ENCODE measurements at regions not wholly inside any gene's neighbourhood (a gene's known extent, or its start where the extent isn't known, plus 50 kb on each side); places are given as distances from the start of the nearest gene placed in this dataset.
"Not testable (repeated sequence)": the region's sequence is repeated elsewhere in the genome, so short reads cannot be mapped to it uniquely, and the experiment has no call there.

DNA sequence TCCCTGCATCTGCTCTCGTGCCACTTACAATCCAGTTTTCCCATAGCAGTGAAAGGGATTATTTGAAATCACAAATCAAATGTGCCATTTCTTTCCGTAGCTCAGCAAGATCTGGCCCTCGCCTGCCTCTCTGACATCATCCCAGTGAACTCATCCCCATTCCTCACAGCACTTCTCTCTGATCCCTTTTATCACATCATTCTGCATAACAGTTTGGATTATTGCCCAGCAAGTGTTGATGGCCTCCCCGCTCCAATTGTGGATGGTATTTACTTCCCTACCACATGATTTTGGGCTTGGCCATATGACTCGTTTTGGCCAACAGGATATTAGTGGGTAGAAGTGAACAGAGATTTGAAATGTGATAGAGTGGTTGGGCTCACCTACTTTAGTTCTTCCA is 185.0 kb downstream of the NPIPA7 start:
- not testable (repeated sequence) for DNase-seq

- DNase-seq, result not testable (repeated sequence)
Measured at GRCh38 chr16:16565326-16565725, 186.4 kb downstream of the NPIPA7 start.

GRCh38 chr16:16570055-16570454 is 191.1 kb downstream of the NPIPA7 start:
- not testable (repeated sequence) for DNase-seq

DNA sequence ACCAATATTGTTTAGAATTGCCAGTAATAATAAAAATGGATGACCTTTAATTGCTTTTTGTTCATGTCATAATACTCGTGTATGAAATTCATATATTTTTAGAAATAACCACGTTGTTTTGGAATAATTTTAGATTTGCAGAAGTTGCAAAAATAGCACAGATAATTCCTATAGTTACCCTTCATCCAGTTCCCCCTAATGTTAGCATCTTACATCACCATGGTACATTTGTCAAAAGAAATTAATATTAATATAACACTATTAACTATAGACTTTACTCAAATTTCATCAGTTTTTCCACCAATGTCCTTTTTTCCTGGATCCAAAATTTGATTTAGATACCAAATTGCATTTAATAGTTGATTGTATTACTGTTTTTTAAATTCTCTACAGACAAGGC is 191.9 kb downstream of the NPIPA7 start:
- DNase-seq, result not testable (repeated sequence)

DNA sequence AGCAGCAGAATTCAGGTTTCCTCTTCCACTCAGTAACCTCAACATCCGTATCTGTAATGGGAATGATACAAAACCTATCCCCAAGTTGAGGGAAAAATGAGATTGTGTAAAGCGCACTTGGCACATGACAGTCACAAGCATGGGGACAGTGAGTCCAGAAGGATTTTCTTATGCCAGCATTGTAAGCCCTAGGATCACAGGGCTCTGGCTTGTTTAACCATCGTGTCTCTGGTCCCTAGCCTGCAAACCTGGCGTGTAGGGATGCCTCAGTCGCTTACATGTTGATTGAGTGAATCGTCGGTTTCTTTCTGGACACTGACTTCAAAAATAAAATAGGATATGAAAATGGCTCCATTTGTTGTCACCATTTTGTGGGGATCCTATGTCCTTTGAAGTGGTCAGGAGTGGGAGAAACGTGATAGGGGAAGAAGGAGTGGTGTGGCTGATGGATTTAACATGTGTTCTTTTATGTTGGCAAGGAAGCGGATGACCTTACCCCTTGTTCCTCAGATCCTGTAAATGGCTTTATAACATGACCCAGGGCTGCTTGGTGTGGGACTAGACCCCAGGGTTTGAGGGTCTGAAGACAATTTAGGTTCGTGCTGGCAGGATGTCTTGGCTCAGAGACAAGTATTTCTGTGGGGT is 193.3 kb downstream of the NPIPA7 start:
- DNase-seq, result not testable (repeated sequence)

DNA sequence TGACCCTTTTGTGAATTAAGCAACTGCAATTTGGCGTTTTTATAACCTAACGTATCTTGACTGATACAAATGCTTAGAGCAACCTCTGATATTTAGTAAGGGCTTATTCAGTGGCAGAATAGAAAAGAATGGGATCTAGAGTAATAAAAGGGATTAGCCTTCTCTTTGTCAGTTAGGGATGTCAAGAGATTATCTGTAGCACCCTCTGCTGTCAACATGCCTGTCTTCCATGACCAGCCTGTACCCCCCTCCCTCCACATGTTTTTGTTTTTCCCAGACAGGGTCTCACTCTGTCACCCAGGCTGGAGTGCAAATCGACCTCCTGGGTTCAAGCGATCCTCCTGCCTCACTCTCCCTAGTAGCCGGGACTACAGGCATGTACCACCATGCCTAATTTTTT is 198.1 kb downstream of the NPIPA7 start:
- not testable (repeated sequence) for DNase-seq

DNA sequence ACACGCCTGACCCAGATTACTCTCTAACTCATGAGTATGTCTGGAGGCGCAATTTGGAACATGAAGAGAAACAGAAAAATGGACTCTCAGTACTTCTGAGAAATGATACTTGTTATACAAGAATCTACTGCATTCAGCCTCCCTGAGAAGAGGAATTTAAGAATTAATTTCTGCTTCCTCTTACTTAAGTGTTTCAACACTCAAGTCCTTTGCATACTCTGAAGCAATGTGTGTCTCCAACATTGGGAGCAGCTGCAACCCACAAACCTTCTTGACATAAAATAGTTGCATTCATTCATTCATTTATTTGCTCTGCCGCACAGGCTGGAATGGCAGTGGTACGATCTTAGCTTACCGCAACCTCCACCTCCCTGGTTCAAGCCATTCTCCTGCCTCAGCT is 199.8 kb downstream of the NPIPA7 start:
- no peak for DNase-seq

DNA sequence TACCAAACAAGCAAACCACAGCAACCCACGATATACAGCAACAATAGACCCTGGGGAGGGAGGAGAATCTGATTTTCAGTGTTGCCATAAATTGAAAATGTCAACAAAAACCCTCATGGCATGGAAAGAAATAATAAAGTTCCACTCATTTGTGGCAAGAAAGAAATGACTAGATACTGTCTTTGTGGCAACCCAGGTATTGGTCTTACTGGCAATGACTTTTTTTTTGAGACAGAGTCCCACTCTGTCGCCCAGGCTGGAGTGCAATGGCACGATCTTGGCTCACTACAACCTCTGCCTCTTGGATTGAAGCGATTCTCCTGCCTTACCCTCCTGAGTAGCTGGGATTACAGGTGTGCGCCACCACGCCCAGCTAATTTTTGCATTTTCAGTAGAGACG is 204.0 kb downstream of the NPIPA7 start:
- not testable (repeated sequence) for DNase-seq

DNA sequence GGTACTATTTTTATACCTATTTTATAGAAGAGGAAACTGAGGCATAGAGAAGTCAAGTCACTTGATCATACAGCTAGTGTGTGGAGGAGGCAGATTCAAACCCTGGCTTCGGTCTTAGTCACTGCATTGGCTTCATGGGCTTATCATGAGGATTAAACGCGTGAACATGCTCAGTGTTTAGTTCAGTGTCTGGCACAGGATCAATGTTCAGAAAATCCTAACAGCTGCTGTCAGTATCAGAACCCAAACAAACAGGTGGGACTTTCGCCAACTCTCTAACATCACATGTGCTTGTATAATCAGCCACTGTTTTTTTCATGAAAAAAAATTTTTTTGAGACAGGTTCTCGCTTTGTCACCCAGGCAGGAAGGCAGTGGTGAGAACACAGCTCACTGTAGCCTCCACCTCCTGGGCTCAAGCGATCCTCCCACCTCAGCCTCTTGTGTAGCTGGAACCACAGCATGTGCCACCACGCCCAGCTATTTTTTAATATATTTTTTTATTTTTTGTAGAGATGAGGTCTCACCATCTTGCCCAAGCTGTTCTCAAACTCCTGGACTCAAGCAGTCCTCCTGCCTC is 207.2 kb downstream of the NPIPA7 start:
- not testable (repeated sequence) for DNase-seq

GRCh38 chr16:16586969-16587368 is 208.0 kb downstream of the NPIPA7 start:
- DNase-seq, result not testable (repeated sequence)

DNA sequence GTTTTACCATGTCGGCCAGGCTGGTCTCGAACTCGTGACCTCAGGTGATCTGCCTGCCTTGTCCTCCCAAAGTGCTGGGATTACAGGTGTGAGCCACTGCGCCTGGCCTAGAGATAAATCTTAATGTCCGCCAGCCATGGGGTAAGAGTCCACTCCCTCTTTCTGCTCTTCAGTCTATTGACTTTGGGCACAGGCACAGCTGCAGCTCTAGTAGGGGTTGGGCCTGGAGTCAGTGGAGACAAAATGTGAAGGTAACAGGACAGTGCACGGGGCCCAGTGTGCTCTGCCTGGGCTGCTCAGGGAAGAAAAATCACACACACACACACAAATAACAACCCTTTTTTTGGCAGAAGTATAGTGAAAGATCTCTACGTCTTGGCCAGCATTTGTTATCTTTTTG is 209.5 kb downstream of the NPIPA7 start:
- DNase-seq, result not testable (repeated sequence)

DNA sequence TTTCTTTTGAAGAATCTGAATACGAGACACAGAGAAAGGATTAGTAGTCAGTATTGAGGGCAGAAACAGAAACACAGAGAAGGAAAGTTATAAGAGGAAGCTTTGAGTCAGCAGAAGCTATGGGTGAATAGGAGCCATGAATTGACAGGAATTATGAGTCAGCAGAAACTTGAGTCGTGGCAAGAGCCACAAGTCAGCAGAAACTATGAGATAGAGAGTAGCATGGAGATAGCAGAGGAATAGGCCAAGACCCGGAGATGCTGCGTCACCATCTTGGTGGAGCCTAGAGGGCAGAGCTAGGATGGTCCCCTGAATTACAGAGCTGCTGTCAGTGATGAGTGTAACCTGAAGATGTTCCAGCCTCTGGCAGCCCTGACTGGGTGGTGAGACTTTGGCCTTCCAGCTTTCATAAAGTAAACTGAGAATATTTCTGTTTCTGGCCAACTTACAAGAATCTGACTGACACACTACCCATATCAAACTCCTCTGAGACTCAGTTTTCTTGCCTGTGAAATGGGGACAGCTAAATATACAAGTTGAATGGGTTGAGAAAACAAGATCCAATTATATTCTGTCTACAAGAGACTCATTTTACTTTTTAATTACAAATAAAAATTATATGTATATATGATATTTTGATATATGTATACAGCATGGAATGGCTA is 211.8 kb downstream of the NPIPA7 start:
- not testable (repeated sequence) for DNase-seq

GRCh38 chr16:16593156-16593863 is 214.4 kb downstream of the NPIPA7 start:
- not testable (repeated sequence) for DNase-seq

- not testable (repeated sequence) for DNase-seq
Measured at GRCh38 chr16:16595029-16595718, 216.2 kb downstream of the NPIPA7 start.

- not testable (repeated sequence) for DNase-seq
Measured at GRCh38 chr16:16601239-16601638, 222.3 kb downstream of the NPIPA7 start.

GRCh38 chr16:16607401-16608082 is 228.6 kb downstream of the NPIPA7 start:
- not testable (repeated sequence) for DNase-seq

- not testable (repeated sequence) for DNase-seq
Measured at GRCh38 chr16:16609627-16610026, 230.7 kb downstream of the NPIPA7 start.

DNA sequence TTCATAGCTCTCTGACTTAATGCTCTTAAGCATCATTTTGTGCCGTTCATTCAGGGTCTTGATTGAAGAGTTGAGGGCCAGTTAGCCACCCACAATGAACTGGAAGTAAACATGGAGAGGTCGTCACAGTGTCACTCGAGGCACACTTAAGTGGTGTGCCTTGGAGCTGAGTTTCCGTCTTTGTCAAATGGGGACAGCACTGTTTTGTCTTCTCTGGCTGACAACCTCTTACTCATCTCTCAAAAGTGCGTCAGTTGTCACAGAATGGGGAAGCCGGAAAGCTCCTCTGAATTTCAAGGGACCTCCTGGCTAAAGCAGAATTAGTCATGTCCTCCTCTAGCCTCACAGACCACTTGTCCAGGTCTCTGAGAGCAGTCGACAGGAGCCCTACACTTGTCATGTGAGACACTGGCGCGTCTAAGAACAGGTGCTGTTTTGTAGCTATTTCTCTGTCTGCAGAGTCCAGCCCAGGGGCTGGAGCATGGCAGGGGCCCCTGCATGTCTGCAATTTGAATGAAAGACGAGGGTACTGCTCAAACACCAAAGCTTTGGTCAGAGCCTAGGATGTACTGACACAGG is 231.5 kb downstream of the NPIPA7 start:
- not testable (repeated sequence) for DNase-seq

DNA sequence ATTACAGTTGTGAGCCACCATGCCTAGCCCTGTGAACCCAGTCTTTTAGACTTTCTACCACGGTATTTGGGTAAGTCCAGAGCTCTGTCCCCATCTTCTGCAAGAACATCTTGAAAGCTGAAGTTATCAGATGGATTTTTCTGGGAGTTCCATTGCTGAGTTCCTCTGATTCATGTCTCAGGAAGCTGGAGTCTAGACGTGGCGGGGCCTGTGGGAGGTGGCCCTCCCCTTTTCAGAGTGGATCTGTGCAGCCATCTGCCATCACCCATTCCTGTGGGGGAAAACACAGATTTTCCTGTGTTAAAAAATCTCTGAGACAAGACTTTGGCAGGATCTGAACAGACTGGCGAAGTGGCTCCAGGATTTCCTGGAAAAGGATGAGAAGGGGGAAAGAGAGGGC is 234.3 kb downstream of the NPIPA7 start:
- DNase-seq, result not testable (repeated sequence)

GRCh38 chr16:16614484-16614883 is 235.5 kb downstream of the NPIPA7 start:
- DNase-seq, result not testable (repeated sequence)

DNA sequence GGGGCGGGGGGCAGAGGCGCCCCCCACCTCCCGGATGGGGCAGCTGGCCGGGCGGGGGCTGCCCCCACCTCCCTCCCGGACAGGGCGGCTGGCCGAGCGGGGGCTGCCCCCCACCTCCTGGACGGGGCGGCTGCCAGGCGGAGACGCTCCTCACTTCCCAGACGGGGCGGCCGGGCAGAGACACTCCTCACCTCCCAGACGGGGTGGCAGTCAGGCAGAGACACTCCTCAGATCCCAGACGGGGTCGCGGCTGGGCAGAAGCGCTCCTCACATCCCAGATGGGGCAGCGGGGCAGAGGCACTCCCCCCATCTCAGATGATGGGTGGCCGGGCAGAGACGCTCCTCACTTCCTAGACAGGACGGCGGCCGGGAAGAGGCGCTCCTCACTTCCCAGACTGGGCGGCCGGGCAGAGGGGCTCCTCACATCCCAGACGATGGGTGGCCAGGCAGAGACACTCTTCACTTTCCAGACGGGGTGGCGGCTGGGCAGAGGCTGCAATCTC is 240.1 kb downstream of the NPIPA7 start:
- DNase-seq, result not testable (repeated sequence)

DNA sequence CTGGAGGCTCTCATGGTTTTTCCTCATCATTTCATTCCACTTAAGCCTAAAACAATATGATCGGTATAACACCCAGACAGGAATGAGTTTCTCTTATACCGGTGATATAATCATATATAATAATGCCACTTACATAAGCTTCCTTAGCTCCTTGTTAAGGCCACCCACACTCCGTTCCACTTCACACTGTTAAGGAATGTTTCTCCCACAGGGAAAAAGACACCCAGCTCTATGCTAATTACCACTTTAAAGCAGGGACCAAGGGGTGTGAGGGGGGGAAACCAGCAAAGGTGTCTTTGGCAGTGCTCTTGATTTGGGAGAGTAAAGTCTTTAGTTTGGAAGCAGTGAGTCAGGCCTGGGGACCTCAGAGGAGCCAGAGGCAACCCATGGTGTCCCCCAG is 245.4 kb downstream of the NPIPA7 start:
- not testable (repeated sequence) for DNase-seq

All from NCI-H187 treated with DMSO at 0.1 percent for 48 hours (cell line).